ENCODE measurements at regions not wholly inside any gene's neighbourhood (a gene's known extent, or its start where the extent isn't known, plus 50 kb on each side); places are given as distances from the start of the nearest gene placed in this dataset.
"Not testable (repeated sequence)": the region's sequence is repeated elsewhere in the genome, so short reads cannot be mapped to it uniquely, and the experiment has no call there.

GRCh38 chr4:188387179-188387791 lies 248.0 kb downstream of the TRIML1 start:
- TF ChIP-seq CTCF (IDR thresholded peaks at IDR 0.05; ENCODE audit: control insufficient read depth, extremely low read depth, insufficient read depth), result no peak
- no peak for DNase-seq (ENCODE audit: low read depth)
- H3K4me3 ChIP-seq (ENCODE audit: low read depth, low read length), result no peak overlapping the region

- not testable (repeated sequence) for H3K4me3 ChIP-seq (ENCODE audit: low read depth, low read length); DNase-seq (ENCODE audit: low read depth)
- TF ChIP-seq CTCF (IDR thresholded peaks at IDR 0.05; ENCODE audit: control insufficient read depth, extremely low read depth, insufficient read depth), result 0 out of 2 replicates have a peak, but pooled peaks have one; percentile 15
Observed at GRCh38 chr4:188391349-188391748, 252.1 kb downstream of the TRIML1 start.

- DNase-seq (ENCODE audit: low read depth), result no peak
- TF ChIP-seq CTCF (IDR thresholded peaks at IDR 0.05; ENCODE audit: control insufficient read depth, extremely low read depth, insufficient read depth), result no peak
- H3K4me3 ChIP-seq (ENCODE audit: low read depth, low read length), result no peak overlapping the region
Observed at GRCh38 chr4:188396037-188396436, 256.8 kb downstream of the TRIML1 start.

- no peak overlapping the region for H3K4me3 ChIP-seq (ENCODE audit: low read depth, low read length)
- TF ChIP-seq CTCF (IDR thresholded peaks at IDR 0.05; ENCODE audit: control insufficient read depth, extremely low read depth, insufficient read depth), result no peak
- no peak for DNase-seq (ENCODE audit: low read depth)
Observed at GRCh38 chr4:188399834-188400233, 260.6 kb downstream of the TRIML1 start.

- no peak for DNase-seq (ENCODE audit: low read depth)
- TF ChIP-seq CTCF (IDR thresholded peaks at IDR 0.05; ENCODE audit: control insufficient read depth, extremely low read depth, insufficient read depth), result no peak
- H3K4me3 ChIP-seq (ENCODE audit: low read depth, low read length), result no peak overlapping the region
Observed at GRCh38 chr4:188400451-188400850, 261.2 kb downstream of the TRIML1 start.

GRCh38 chr4:188403272-188403671 lies 264.0 kb downstream of the TRIML1 start:
- TF ChIP-seq CTCF (IDR thresholded peaks at IDR 0.05; ENCODE audit: control insufficient read depth, extremely low read depth, insufficient read depth), result peak; percentile 31
- DNase-seq (ENCODE audit: low read depth), result no peak
- H3K4me3 ChIP-seq (ENCODE audit: low read depth, low read length), result no peak overlapping the region

GRCh38 chr4:188405071-188405835 lies 266.0 kb downstream of the TRIML1 start:
- not testable (repeated sequence) for H3K4me3 ChIP-seq (ENCODE audit: low read depth, low read length); DNase-seq (ENCODE audit: low read depth)
